NCI-H146 (cell line): ENCODE measurements at regions not wholly inside any gene's neighbourhood (a gene's known extent, or its start where the extent isn't known, plus 50 kb on each side); places are given as distances from the start of the nearest gene placed in this dataset.
A peak's percentile ranks its signal among the peaks of the same experiment; 100 is the strongest.

Source experiments
- DNase-seq: peaks from one replicate; lab custom pipeline; 2025; lab: John Stamatoyannopoulos, UW

- peak; percentile 26 for DNase-seq
These were observed 375.3 kb downstream of the C12orf75 start for GRCh38 chr12:105705765-105706164.

GRCh38 chr12:105706321-105706972 lies 376.0 kb downstream of the C12orf75 start:
- peak; percentile 65 for DNase-seq

GRCh38 chr12:105706973-105707334 lies 376.5 kb downstream of the C12orf75 start:
- DNase-seq = no peak

- no peak for DNase-seq
These were observed 383.3 kb downstream of the C12orf75 start for GRCh38 chr12:105713606-105714305.

DNA sequence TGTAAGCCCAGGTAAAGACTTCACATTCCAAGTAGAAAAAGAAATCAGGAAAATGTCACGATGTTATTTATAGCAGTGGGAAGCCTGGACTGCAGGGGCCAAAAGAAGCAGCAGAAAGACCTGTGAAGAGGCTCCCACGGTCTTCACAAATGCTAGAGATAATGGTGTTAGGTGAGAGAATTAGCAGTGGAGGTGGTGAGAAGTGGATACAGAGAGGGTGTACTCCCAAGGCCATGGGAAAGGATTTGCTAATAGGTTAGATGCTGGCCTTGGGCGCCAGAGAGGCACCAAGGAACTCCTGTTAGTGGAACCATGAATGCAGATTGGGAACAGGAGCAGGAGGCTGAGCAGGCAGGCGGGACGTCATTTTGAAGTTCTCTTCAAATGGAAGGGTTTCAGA lies 386.1 kb downstream of the C12orf75 start:
- no peak for DNase-seq

DNA sequence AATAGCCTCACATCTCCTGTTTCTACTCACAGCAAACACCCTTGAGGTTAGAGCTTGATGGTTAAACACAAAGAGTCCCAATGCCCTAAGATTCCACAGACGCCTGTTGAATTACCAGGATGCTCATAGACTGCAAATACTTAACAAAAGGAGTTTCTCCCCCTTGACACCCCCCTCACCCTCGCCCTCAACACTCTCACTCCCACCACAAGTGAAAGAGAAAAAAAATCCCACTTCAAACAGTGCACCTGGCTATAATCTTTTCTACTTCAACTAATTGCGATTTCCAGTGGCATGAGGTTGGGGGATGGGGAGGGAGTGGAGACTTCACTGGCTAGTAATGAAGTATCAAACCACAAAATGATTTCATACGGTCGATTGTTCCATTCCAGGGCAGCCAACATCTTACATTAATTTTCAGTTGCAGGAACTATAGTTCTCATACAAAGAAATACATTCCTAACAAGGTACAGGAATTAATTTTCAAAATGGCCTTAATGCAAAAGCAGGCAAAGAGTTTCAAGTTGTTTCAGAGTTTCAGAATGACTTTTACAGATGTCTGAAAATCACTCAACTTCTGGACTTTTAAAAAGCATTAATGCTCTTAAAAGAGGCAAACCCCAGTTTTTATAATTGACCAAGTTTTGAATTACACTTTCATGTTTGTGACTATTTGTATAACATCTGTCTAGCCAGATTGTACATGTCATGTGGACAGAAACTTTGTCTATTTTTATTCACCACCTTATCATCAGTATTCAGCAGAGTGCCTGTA lies 390.7 kb downstream of the C12orf75 start:
- no peak for DNase-seq

DNA sequence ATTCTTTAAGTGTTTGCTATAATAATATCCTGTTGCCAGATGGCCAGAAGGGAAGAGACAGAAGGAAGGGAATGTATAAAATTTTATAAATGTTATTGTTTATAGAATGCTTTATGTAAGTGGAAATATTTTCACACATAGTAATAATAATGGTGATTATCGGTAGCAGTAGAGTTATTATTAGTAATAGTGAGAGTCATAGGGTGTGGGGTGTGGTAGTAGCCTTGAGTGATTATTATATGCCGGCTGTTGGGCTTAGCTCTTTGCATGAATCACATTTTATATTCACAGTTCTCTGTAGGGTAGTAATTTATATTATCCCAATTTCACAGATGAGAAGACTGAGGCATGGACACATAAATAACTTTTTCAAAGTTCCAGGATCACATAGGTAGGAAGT lies 391.4 kb downstream of the C12orf75 start:
- no peak for DNase-seq

DNA sequence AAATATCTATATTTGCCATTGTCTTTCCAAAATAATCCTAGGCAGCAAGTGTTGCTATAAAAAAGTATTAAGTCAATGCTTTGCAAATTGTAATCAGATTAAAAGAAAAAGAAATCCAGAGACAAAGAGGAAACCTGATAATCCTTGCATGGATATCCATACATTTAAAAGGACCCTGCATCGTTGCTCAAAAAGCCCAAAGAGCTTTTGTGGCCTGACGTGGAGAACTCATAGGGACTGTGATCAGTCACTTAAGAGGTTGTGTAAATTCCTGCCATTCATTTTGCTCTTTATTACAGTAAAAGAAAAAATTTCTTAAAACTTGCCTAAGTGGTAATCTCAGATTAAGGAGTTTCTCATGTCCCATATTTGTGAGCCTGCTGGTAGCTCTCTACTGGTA lies 392.6 kb downstream of the C12orf75 start:
- DNase-seq = no peak

GRCh38 chr12:105723494-105723893 lies 393.0 kb downstream of the C12orf75 start:
- no peak for DNase-seq

- no peak for DNase-seq
These were observed 394.1 kb downstream of the C12orf75 start for GRCh38 chr12:105724641-105725040.

DNA sequence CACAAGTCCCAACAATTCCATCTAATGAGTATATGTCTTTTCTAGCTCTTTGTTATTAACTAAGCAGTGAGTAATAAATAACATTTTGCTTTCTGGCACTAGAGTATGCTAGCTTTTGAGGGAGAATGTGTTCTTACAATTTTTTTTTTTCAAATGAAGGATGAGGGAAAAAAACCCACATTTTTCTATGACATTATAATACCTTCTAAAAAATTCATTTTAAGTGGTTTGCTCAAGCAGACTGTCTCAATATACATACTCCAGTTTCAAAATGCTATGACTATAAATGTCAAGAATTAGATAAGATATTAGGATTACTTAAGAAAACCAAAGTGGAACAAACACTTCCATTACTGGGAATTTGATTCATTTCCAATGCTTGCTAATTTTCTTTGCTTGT lies 394.6 kb downstream of the C12orf75 start:
- DNase-seq = no peak

DNA sequence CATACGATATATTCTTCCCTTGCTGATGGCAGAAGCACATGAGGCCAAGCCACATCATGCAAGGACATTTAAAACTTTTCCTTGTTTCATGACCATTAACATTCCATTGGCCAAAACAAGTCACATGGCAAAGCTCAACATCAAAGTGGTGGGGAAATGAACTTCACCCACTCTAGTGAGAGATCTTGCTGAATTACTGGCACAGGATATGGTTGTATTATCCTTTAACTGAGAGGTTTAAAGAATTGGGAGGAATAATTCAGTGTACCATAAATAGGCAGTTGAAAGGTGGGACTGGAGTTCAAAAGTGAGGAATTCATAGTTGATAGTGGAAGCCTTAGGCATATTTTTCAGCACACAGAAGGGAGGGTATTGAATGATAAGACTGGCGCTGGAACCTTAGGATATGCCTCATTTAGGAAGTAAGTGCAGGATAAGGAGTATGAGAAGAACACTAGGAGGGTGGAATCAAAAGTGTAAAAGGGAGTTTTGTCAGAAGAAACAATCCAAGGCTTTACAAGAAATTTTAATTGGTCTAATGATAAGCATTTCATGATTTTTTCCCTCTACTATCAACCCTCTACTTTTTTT lies 398.8 kb downstream of the C12orf75 start:
- no peak for DNase-seq

- no peak for DNase-seq
These were observed 399.4 kb downstream of the C12orf75 start for GRCh38 chr12:105729926-105730325.

DNA sequence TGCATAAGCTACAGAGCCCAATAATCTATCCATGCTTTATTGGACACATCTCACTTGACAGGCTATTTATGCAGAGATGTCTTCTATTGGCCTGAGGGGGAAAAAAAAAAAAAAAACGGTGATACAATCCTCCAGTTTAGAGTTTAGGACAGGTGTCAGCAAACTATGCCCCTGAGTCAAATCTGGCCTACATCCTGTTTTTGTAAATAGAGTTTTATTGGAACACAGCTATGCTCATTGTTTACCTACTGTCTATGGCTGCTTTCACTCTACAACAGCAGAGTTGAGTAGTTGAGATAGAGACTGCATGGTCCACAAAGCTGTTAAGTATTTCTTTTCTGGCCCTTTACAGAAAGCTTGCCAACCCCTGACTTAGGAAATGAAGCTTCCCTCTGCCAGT lies 403.1 kb downstream of the C12orf75 start:
- no peak for DNase-seq

GRCh38 chr12:105736498-105736897 lies 402.3 kb downstream of the NUAK1 start:
- peak; percentile 83 for DNase-seq

- no peak for DNase-seq
These were observed 400.7 kb downstream of the NUAK1 start for GRCh38 chr12:105738051-105738450.

DNA sequence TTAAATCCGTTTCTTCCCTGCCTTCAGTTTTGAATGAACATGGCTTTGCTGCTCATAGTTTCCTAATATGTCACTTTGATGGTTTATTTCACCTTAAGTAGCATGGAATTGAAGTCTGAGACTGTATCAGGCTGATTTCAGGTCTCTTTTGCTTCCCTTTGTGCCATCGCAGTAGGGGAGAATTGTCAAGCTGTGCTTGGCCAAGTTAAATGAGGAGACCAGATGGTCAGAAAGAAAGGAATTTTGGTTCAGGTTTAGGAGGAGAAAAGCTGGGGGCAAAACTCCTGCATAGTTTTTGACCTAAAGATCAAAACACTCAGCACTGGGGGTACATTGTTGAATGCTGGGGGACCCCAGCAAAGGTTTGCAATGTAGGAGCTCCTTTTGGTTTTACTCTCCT lies 398.4 kb downstream of the NUAK1 start:
- peak; percentile 65 for DNase-seq

- DNase-seq = no peak
These were observed 397.6 kb downstream of the NUAK1 start for GRCh38 chr12:105740970-105741725.

- DNase-seq = no peak
These were observed 396.8 kb downstream of the NUAK1 start for GRCh38 chr12:105741786-105742566.

DNA sequence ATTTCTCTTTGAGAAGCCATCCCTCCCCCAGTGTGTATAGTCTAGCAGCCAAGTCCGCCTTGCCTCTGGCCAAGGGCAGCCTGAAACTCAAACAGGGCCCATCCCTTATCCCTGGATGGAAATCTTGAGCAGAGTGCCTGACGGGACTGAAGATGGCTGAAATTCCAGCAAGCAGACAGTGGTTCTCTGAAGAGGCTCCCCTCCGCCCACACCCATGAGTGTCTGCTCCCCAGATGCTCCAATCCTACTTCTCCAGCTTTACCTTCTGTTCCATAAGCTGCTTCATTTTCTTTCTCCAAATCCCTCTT lies 396.2 kb downstream of the NUAK1 start:
- no peak for DNase-seq

GRCh38 chr12:105744371-105745058 lies 394.2 kb downstream of the NUAK1 start:
- no peak for DNase-seq
